HCT116 (cell line): ENCODE measurements at regions not wholly inside any gene's neighbourhood (a gene's known extent, or its start where the extent isn't known, plus 50 kb on each side); places are given as distances from the start of the nearest gene placed in this dataset.

ENCODE experiments used
- ATAC-seq: fragments of 200-7000 bp; cut with Tn5 transposase; 2 replicates; pipeline ENCODE4 v1.9.1; 2020; ENCODE audit warnings: mild to moderate bottlenecking, moderate library complexity
- BruUV-seq: library from RNA; stranded (reverse); fragments of 400-500 nt; replicated peaks from 2 replicates; lab custom pipeline; 2021; lab: Mats Ljungman, UMichigan
- CTCF ChIA-PET: fragments of 300-600 bp; sonication (Branson Sonifier 250); formaldehyde crosslinking; loops from one replicate; lab custom pipeline; 2021; ENCODE audit warnings: antibody characterized with exemption; lab: Charles Lee
- POLR2A ChIA-PET: fragments of 300-600, 350-600 bp; sonication (Branson Sonifier 250); formaldehyde crosslinking; loops from one replicate; lab custom pipeline; 2021; ENCODE audit warnings: antibody characterized with exemption; lab: Charles Lee
- RAD21 ChIA-PET, 2 experiments: fragments of 300-600 bp; sonication (Branson Sonifier 250); formaldehyde crosslinking; loops; one replicate each; lab custom pipeline; 2023; ENCODE audit warnings: low total read pairs in 2 of 2; ENCODE audit not compliant: uncharacterized antibody in 2 of 2, unreplicated experiment in 2 of 2, low non-redundant PET in 1 of 2; lab: Charles Lee
- DNase-seq: peaks from one replicate; pipeline ENCODE4 v3.0.0-alpha.2; 2010; ENCODE audit warnings: low read depth, low spot score
- H2AFZ ChIP-seq: fragments of 200-600 bp; shearing (Covaris generic), sonication (generic); 2 replicates; pipeline ENCODE4 v1.6.1; 2017; ENCODE audit warnings: low read depth, mixed run types, mixed read lengths, antibody characterized with exemption, low read length; ENCODE audit not compliant: poor library complexity, severe bottlenecking
- H3K27ac ChIP-seq: 2 replicates; pipeline ENCODE4 v1.5.1; 2012; ENCODE audit warnings: low read depth, low read length
- H3K27me3 ChIP-seq: fragments of 200-600 bp; sonication (generic); 2 replicates; pipeline ENCODE4 v1.6.1; 2016; ENCODE audit warnings: mixed run types, low read length, mixed read lengths; ENCODE audit not compliant: insufficient read depth
- H3K36me3 ChIP-seq, 2 experiments: fragments of 200-500 bp in 1 of 2; fragments of 200-600 bp in 1 of 2; sonication (Bioruptor generic) in 1 of 2; sonication (generic) in 1 of 2; 2 replicates each; pipeline versions ENCODE4 v1.5.1 to v1.6.1; 2014 to 2016; ENCODE audit warnings: low read length in 2 of 2, inconsistent platforms in 1 of 2, mixed read lengths in 1 of 2, mixed run types in 1 of 2; ENCODE audit not compliant: insufficient read depth in 2 of 2, control insufficient read depth in 1 of 2
- H3K4me1 ChIP-seq, 2 experiments: fragments of 200-600 bp in 1 of 2; sonication (generic) in 1 of 2; 2 replicates each; pipeline versions ENCODE4 v1.5.1 to v1.6.1; 2012 to 2017; ENCODE audit warnings: low read length in 2 of 2, inconsistent platforms in 1 of 2, mild to moderate bottlenecking in 1 of 2, mixed read lengths in 1 of 2, mixed run types in 1 of 2, moderate library complexity in 1 of 2; ENCODE audit not compliant: insufficient read depth in 2 of 2, control insufficient read depth in 1 of 2
- H3K4me2 ChIP-seq: fragments of 200-600 bp; sonication (generic); 2 replicates; pipeline ENCODE4 v1.6.1; 2017; ENCODE audit warnings: mixed run types, low read length, mixed read lengths
- H3K4me3 ChIP-seq, 2 experiments: fragments of 200-600 bp in 1 of 2; sonication (generic) in 1 of 2; replicated peaks in 1 of 2; 2 replicates each; pipeline ENCODE4 v1.5.1; 2011 to 2016; ENCODE audit warnings: low read length in 2 of 2, control low read depth in 1 of 2, low read depth in 1 of 2, mild to moderate bottlenecking in 1 of 2, mixed read lengths in 1 of 2, mixed run types in 1 of 2
- H3K79me2 ChIP-seq: fragments of 200-600 bp; sonication (generic); 2 replicates; pipeline ENCODE4 v1.6.1; 2017; ENCODE audit warnings: mild to moderate bottlenecking, mixed run types, low read length, moderate library complexity, mixed read lengths; ENCODE audit not compliant: insufficient read depth
- H3K9ac ChIP-seq: fragments of 200-600 bp; sonication (generic); 2 replicates; pipeline ENCODE4 v1.6.1; 2016; ENCODE audit warnings: low read length, mixed read lengths
- H3K9me2 ChIP-seq: fragments of 200-600 bp; sonication (generic), shearing (Covaris generic); 2 replicates; pipeline ENCODE4 v1.6.1; 2017; ENCODE audit warnings: mixed run types, mild to moderate bottlenecking, moderate library complexity; ENCODE audit not compliant: insufficient read depth
- H3K9me3 ChIP-seq, 2 experiments: fragments of 200-500 bp in 1 of 2; fragments of 200-600 bp in 1 of 2; sonication (Bioruptor generic) in 1 of 2; sonication (generic) in 1 of 2; 2 replicates each; pipeline ENCODE4 v1.6.1; 2014 to 2017; ENCODE audit warnings: low read length in 2 of 2, mixed read lengths in 2 of 2, inconsistent platforms in 1 of 2, low read depth in 1 of 2, mild to moderate bottlenecking in 1 of 2, mixed run types in 1 of 2, moderate library complexity in 1 of 2; ENCODE audit not compliant: control insufficient read depth in 1 of 2, insufficient read depth in 1 of 2
- H4K20me1 ChIP-seq: fragments of 200-600 bp; sonication (generic), shearing (Covaris generic); 2 replicates; pipeline ENCODE4 v1.6.1; 2017; ENCODE audit warnings: mixed run types, mild to moderate bottlenecking, moderate library complexity; ENCODE audit not compliant: insufficient read depth
- CBX3 ChIP-seq: IDR thresholded peaks from 2 replicates; pipeline ENCODE4 v1.6.1; 2012; ENCODE audit warnings: low read depth
- CEBPB ChIP-seq: IDR thresholded peaks from 2 replicates; pipeline ENCODE4 v1.6.1; 2012; ENCODE audit warnings: low read depth
- EGR1 ChIP-seq: IDR thresholded peaks from 2 replicates; pipeline ENCODE4 v1.6.1; 2012; ENCODE audit warnings: low read depth
- ELF1 ChIP-seq: IDR thresholded peaks from 2 replicates; pipeline ENCODE4 v1.6.1; 2012; ENCODE audit warnings: low read depth, borderline replicate concordance
- EZH2phosphoT487 ChIP-seq: fragments of 200-600 bp; IDR thresholded peaks from 2 replicates; pipeline ENCODE4 v1.6.1; 2018; ENCODE audit warnings: antibody characterized with exemption, borderline replicate concordance
- RAD21 ChIP-seq: IDR thresholded peaks from 2 replicates; pipeline ENCODE4 v1.6.1; 2012; ENCODE audit warnings: low read depth, mild to moderate bottlenecking
- TCF7L2 ChIP-seq: IDR thresholded peaks from 2 replicates; pipeline ENCODE4 v1.7.0; 2011; ENCODE audit warnings: borderline replicate concordance, inconsistent platforms; ENCODE audit not compliant: insufficient read depth, insufficient read length; ENCODE audit errors: extremely low read depth
- YY1 ChIP-seq: IDR thresholded peaks from 2 replicates; pipeline ENCODE4 v1.6.1; 2011; ENCODE audit warnings: low read length, low read depth, moderate library complexity, mild to moderate bottlenecking; ENCODE audit not compliant: insufficient replicate concordance; ENCODE audit errors: extremely low read depth
- ZFX ChIP-seq: fragments of 450-650 bp; IDR thresholded peaks from 2 replicates; pipeline ENCODE4 v1.6.1; 2017
- ZNF274 ChIP-seq: fragments of 200-500 bp; sonication (Bioruptor generic); IDR thresholded peaks from 2 replicates; pipeline ENCODE4 v1.6.1; 2014; ENCODE audit warnings: mild to moderate bottlenecking, low read depth, low read length, inconsistent platforms
- intact Hi-C: fragments of 100-400 bp; cut with micrococcal nuclease; formaldehyde crosslinking; loops from 2 replicates; pipeline ENCODE4 v1.10.0; 2022
- TF ChIP-seq, protein P1 (sequence below): IDR thresholded peaks from 2 replicates; pipeline ENCODE4 v1.6.1; 2012

GRCh38 chr2:65486802-65487201, 54.4 kb upstream of the SPRED2 start:
- Histone ChIP-seq H3K9me3 (no peaks in the 10 kb centered on the region), H3K9ac (no peak overlapping the region), H3K4me1 (no peaks in the 10 kb centered on the region), H3K4me3 (no peak overlapping the region), H2AFZ (no peak overlapping the region), H3K79me2 (no peaks in the 10 kb centered on the region), H3K4me2 (no peak overlapping the region), H3K27me3 (no peaks in the 10 kb centered on the region), H3K27ac (no peak overlapping the region), H4K20me1 (no peaks in the 10 kb centered on the region), H3K36me3 (no peaks in the 10 kb centered on the region), H3K9me2 (no peaks in the 10 kb centered on the region)
- BruUV-seq = no TSS peak
- DNase-seq (no peak), ATAC-seq (no peak)
- RAD21 ChIA-PET = no interaction called here
- TF ChIP-seq EZH2phosphoT487 (no peak), ZNF274 (no peak), TCF7L2 (no peak), EGR1 (no peak), CBX3 (no peak), ELF1 (no peak)
- POLR2A ChIA-PET = no interaction called here
- CTCF ChIA-PET = no interaction called here
- intact Hi-C loops = no loop called here

- no peak overlapping the region for H3K27ac ChIP-seq
- no peak for DNase-seq
- no peak overlapping the region for H3K4me3 ChIP-seq
- ATAC-seq = no peak
- intact Hi-C loops = no loop called here
- H3K4me2 ChIP-seq = no peak overlapping the region
- H3K79me2 ChIP-seq = no peaks in the 10 kb centered on the region
- ChIA-PET CTCF (no interaction called here), POLR2A (no interaction called here), RAD21 (no interaction called here)
- H3K9me2 ChIP-seq = no peaks in the 10 kb centered on the region
- H3K9me3 ChIP-seq = no peaks in the 10 kb centered on the region
- H3K27me3 ChIP-seq = no peaks in the 10 kb centered on the region
- H3K36me3 ChIP-seq = no peaks in the 10 kb centered on the region
- no peaks in the 10 kb centered on the region for H4K20me1 ChIP-seq
- no TSS peak for BruUV-seq
- no peak overlapping the region for H3K9ac ChIP-seq
- H2AFZ ChIP-seq = no peak overlapping the region
- no peaks in the 10 kb centered on the region for H3K4me1 ChIP-seq
- TF ChIP-seq CBX3 = no peak
- no peak for TF ChIP-seq CEBPB
- TF ChIP-seq EZH2phosphoT487 = no peak
- no peak for TF ChIP-seq YY1
- TF ChIP-seq, protein P1, sequence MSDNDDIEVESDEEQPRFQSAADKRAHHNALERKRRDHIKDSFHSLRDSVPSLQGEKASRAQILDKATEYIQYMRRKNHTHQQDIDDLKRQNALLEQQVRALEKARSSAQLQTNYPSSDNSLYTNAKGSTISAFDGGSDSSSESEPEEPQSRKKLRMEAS = no peak
- TF ChIP-seq RAD21 = no peak
- TF ChIP-seq ZFX = no peak
These were observed 53.9 kb upstream of the SPRED2 start for GRCh38 chr2:65486282-65486681.
